Peyer's patch (tissue), 4 donors: ENCODE measurements at regions not wholly inside any gene's neighbourhood (a gene's known extent, or its start where the extent isn't known, plus 50 kb on each side); places are given as distances from the start of the nearest gene placed in this dataset.

ENCODE experiments used
- POLR2A ChIP-seq, 2 donors: fragments of 450-650 bp; IDR thresholded peaks; one replicate each; pipeline ENCODE4 v1.5.1; 2017; ENCODE audit warnings: antibody characterized with exemption in 2 of 2, mild to moderate bottlenecking in 2 of 2, moderate library complexity in 2 of 2
- TF ChIP-seq, protein P1 (sequence below), 6 experiments: fragments of 450-650 bp in 4 of 6; fragments of 200-600 bp in 2 of 6; sonication (generic) in 1 of 6; IDR thresholded peaks; one replicate each; pipeline ENCODE4 v1.5.1; 2017 to 2019; ENCODE audit warnings: antibody characterized with exemption in 6 of 6, mild to moderate bottlenecking in 3 of 6, moderate library complexity in 1 of 6

DNA sequence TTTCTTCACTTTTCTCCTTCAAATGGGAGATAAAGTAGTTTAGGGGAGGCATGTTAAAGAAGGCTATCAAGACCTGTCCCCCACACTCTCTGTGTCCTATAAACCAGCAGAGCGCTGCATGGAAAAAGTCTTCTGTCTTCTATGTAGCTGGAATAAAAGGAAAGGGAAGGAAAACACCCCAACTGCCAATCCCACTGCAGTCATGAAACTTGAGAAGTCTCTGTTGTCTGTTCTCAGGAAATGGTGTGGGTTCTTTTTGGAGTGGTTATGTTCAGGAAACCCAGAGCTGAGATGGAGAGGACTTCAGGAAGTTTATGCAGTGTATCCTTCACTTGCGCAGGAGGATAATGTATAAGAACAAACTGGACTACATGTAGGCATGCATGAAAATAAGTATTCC lies 274.3 kb downstream of the GAS1 start:
- TF ChIP-seq, protein P1, sequence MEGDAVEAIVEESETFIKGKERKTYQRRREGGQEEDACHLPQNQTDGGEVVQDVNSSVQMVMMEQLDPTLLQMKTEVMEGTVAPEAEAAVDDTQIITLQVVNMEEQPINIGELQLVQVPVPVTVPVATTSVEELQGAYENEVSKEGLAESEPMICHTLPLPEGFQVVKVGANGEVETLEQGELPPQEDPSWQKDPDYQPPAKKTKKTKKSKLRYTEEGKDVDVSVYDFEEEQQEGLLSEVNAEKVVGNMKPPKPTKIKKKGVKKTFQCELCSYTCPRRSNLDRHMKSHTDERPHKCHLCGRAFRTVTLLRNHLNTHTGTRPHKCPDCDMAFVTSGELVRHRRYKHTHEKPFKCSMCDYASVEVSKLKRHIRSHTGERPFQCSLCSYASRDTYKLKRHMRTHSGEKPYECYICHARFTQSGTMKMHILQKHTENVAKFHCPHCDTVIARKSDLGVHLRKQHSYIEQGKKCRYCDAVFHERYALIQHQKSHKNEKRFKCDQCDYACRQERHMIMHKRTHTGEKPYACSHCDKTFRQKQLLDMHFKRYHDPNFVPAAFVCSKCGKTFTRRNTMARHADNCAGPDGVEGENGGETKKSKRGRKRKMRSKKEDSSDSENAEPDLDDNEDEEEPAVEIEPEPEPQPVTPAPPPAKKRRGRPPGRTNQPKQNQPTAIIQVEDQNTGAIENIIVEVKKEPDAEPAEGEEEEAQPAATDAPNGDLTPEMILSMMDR (IDR thresholded peaks at IDR 0.05): no peak
- TF ChIP-seq POLR2A (IDR thresholded peaks at IDR 0.05): no peak
